ENCODE measurements at regions not wholly inside any gene's neighbourhood (a gene's known extent, or its start where the extent isn't known, plus 50 kb on each side); places are given as distances from the start of the nearest gene placed in this dataset.
"Not testable (repeated sequence)": the region's sequence is repeated elsewhere in the genome, so short reads cannot be mapped to it uniquely, and the experiment has no call there.

DNA sequence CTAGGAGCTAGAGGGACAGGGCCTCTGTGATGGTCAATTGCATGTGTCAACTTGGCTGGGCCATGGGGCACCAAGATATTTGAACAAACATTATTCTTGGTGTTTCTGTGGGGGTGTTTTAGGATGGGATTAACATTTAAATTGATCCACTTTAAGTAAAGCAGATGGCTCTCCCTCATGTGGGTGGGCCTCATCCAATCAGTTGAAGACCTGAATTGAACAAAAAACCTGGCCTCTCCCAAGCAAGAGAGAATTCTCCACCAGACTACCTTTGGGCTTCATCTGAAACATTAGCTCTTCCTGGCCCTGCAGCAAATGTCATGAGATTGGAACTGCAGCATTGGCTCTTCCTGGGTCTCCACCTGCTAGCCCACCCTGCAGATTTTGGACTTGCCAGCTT lies 207.1 kb upstream of the ATP6AP2 start:
- no peak for DNase-seq (ENCODE audit: low read depth)

DNA sequence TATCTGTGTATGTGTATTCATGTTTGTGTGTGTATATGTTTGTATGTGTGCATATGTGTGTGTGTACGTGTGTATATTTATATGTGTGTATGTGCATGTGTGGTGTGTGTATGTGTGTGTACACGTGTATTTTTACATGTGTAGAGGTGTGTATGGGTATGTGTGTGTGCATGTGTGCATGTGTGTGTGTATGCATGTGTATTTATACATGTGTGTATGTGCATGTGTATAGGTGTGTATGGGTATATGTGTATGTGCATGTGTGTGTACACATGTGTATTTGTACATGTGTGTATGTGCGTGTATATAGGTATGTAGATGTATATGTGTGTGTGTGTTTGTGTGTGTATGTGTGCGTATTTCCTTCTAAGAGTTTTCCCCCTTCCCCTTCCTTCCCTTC lies 207.7 kb upstream of the ATP6AP2 start:
- no peak for DNase-seq (ENCODE audit: low read depth)

DNA sequence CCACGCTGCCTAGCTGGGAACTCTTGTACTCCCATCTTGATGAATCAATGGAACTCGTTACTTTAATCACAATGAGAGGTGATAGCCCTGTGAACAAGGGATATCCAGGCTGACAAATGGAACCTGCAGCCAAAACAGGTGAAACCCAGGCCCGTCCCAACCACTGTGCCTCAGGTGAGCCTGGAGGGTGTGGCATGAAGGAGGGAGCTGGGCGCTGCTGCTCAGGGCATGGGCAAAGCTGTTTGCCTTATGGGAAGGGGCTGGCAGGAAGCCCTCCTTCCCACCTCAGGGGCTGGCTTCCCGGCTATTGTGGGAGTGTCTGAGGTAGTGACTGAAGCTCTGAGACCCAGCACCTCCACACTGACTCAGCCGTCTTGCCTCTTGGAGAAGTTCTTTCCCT lies 209.4 kb upstream of the ATP6AP2 start:
- no peak for DNase-seq (ENCODE audit: low read depth)

DNA sequence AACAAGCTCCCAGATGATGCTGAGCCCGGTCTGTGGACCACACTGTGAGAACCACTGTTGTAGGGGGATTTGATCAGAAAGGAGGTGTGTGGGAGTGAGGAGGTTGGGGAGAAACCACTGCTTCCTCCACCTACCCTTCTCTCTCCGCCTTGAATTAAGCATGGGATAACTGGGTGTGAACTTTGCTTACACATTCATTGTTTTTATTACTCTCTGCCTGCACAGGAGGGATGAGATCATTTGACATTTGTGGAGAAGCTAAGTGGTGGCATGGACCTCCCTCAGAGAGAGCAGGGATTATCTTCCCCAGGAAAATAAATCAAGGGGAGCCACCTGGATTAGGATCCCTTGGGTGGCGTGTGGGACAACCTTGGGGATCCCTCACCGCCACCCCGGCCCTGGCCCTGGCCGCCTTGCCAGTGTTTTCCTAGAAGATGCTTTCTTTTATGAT lies 212.1 kb upstream of the ATP6AP2 start:
- DNase-seq (ENCODE audit: low read depth), result no peak

DNA sequence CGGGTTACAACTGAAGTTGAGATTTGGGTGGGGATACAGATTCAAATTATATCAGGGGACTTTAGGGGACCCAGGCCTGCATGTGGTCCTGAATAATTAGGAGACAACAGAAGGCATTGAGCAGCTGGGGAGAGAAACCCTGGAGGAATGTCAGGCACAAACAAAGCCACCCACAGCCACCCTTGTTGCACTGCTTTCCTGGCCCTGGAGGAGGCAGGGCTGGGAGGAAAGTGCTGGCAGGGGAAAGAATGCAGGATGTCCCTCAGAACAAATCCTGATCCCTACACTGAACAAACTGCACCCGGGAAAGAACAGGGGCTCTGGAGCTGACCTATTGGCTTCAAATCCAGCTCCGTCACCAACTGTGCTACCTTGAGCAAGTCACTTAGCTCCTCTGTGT lies 214.1 kb upstream of the ATP6AP2 start:
- DNase-seq (ENCODE audit: low read depth), result no peak

DNA sequence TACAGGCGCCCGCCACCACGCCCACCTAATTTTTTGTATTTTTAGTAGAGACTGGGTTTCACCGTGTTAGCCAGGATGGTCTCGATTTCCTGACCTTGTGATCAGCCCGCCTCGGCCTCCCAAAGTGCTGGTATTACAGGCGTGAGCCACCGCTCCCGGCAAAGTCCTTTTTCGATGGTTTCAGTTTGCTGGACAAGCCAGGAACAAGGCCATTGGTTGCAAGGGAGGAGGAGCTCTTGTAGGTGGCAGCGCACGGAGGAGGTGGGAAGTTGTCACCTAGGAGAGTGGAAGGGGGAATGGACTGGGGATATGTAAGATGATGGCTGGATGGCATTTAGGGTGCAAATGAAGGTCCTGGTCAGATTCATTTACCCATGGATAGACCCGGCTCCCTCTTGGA lies 218.5 kb upstream of the ATP6AP2 start:
- not testable (repeated sequence) for DNase-seq (ENCODE audit: low read depth)

DNA sequence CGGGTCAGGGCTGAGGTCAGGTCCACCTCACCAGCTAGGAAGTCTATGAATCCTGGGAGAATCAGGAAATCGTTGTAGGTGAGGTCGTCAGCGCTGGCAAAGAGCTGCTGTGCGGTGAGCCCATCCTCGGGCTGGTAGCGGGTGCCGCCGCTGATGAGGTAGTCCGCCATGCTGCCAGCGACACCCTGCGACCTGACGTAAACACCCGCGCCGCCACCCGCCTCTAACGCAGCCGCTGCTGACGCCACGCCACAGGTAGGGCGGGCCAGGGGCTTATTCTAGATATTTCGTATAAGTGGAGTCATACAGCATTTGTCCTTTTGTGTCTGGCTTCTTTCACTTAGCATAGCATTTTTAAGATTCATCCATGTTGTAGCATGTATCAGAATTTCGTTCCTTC lies 220.2 kb upstream of the ATP6AP2 start:
- no peak for DNase-seq (ENCODE audit: low read depth)

DNA sequence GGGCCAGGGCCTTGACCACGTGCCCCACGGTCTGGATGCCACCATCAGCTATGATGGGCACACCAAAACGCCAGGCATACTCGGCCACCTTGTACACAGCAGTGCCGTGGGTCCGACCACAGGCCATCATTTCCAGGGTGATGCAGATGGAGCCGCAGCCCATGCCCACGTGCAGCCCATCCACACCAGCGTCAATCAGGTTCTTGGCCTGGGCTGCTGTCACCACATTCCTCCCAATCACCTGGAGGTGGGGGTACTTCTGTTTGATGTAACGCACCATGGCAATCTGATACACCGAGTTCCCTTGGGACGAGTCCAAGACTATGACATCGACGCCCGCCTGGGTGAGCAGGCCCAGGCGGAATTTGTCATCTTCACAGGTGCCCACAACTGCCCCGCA lies 221.2 kb upstream of the ATP6AP2 start:
- DNase-seq (ENCODE audit: low read depth), result no peak

DNA sequence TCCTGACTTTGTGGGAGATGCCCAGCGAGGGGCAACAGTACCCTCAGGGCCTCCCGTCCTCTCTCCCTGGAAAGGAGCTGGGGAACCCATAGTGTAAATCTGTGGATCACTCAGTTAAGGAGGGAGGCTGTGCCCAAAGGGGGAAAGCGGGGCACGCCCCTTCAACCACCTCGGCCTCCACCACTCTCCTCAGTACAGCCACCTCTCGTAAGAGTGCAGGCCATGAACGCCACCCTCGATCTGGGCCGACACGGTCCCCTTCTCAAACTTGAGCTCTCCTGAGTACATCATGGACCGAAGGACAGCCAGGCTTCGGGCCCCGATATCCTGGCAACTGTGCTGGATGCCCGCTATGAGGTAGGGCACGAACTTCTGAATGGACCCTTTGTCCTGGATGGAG lies 221.8 kb upstream of the ATP6AP2 start:
- DNase-seq (ENCODE audit: low read depth), result no peak

DNA sequence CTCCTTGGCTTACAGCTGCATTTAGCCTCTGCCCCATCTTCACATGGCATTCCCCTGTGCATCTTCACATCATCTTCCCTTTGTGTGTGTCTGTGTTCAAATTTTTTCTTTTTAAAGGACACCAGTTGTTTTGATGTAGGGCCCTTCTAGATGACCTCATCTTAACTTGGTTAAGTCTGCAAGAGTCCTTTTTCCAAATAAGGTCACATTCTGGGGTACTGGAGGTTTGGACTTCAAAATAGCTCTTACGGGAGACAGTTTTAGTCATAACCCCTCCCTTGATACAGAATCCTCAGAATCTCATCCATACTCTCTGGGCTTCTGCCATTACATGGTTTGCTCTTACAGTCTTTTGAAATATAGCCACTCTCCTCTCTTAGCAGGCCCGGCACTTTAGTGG lies 231.5 kb upstream of the ATP6AP2 start:
- no peak for DNase-seq (ENCODE audit: low read depth)

DNA sequence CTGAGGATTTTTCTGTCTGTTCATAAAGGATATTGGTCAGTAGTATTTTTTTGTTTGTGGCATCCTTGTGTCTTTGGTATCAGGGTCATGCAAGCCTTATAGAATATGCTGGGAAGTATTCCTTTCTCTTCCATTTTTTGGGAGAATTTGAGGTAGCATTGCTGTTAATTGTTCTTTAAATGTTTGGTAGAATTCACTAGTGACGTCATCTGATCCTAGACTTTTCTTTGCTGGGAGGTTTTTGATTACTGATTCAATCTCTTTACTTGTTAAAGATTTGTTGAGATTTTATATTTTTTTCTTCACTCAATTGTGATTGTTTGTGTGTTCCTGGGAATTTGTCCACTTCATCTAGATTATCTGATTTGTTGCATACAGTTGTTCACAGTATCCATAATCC lies 234.4 kb upstream of the ATP6AP2 start:
- no peak for DNase-seq (ENCODE audit: low read depth)

DNA sequence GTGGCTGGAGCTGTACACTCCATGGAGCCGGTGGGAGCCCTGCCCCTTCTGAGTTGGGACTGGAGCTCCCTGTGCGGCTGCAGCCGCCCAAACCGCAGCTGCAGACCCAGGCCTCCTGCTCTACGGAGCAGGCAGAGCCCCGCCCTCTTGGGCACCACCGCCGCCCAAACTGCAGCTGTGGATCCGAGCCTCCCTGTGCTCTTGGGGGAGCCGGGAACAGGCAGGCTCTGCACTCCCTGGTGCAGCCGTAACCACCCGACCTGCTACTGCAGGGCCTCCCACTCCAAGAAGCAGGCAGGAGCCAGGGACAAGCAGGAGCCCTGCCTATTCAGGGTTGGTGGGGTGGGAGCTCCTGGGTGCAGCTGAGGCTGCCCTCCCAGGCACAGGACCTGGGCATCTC lies 237.5 kb upstream of the ATP6AP2 start:
- DNase-seq (ENCODE audit: low read depth), result no peak

DNA sequence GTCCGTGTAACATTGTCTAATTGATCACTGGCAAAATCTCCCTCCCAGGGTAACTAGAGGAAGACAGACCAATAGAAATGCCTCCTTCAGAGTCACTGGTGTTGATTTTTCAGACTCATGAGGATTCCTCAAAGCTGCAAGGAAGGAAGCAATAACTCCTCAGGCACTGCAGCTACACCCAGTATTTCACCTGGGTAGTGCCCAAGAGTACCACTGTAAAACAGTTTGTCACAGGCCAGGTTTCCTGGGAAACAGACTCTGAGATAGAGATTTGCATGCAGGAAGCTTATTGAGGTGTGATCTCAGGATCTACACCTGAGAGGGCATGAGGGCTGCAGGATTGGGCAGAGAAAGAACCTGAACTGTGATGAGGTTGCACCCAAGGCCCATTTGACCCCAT lies 240.7 kb upstream of the ATP6AP2 start:
- no peak for DNase-seq (ENCODE audit: low read depth)

DNA sequence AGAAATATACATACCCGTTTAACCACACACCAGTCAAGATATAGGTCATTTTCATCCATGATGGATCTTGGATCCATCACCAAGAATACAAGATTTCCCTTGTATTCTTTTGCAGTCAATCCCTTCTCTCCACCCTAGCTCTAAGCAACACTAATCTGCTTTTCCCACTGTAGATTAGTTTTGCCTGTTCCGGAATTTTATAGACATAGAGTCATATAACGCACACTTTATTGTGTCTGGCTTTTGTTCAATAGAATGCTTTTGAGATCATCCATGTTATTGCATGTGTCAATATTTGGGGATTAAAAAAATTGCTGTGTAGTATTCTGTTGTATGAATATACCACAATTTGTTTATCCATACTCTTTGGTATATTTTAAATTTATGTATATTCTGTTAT lies 235.6 kb upstream of the BCOR start:
- DNase-seq (ENCODE audit: low read depth), result no peak

DNA sequence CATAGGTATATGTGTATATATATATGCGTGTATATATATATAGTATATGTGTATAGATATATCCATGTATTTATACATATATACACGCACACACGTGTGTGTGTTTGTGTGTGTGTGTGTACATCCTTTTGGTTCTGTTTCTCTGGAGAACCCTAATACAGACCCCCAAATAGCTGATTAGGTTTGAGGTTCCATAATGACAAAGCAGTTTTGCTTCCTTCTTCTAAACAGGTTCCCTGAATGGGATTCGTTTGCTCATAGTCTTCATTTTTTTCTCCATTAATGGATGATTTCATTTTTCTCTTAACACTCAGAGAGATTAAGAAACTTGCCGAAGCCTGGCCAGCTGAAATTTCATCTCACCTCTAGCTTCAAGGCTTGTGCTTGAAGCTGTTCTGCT lies 234.0 kb upstream of the BCOR start:
- no peak for DNase-seq (ENCODE audit: low read depth)

DNA sequence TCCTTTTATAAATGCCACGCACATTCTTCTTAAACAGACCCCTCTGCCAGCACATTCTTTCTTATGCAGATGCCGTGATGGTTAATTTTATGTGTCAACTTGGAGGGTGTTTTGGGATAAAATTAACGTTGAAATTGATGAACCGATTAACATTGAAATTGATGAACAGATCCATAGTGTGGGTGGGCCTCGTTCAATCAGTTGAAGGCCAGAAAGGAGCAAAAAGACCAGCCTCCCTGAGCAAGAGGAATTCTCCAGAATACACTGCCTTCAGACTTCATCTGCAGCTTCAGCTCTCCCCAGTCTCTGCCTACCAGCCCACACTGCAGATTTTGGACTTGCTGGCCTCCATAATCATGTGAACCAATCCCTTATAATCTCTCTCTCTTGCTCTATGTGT lies 233.6 kb upstream of the BCOR start:
- DNase-seq (ENCODE audit: low read depth), result no peak

DNA sequence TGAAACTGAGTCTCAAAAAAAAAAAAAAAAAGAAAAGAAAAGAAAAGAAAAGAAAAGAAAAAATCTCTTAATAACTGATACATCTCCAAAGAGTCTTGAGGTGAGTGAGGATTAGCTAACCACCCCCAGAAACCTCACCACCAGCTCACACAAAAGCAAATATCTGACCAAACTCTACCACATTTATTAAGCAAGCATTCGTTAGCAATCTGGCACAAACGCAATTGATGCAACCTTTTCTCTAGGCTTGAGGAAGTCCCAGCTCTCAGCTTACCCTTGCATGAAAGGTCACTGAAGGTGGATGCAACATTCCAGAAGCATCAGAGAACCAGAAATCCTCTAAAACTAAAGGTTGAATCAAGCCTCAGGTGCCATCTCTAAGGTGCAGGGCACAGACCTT lies 231.9 kb upstream of the BCOR start:
- DNase-seq (ENCODE audit: low read depth), result no peak

DNA sequence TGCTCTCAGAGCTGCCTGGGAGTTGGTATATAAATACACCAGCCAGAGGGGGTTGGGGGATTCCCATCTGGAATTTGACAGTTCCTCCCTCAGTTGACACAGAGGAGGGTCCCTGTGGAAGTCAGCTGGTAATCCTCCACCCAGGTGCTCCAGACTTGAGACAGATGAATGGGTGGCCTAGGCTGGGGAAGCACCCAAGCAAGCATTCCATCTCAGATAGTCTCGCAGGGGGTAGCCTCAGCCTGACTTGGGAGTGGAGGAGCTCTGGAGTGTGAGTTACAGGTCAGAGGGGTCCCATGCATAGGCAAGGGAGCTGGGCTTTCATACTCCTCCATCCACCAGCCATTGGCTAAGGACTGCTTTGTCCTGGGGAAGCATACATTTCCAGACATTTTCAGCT lies 229.3 kb upstream of the BCOR start:
- no peak for DNase-seq (ENCODE audit: low read depth)

DNA sequence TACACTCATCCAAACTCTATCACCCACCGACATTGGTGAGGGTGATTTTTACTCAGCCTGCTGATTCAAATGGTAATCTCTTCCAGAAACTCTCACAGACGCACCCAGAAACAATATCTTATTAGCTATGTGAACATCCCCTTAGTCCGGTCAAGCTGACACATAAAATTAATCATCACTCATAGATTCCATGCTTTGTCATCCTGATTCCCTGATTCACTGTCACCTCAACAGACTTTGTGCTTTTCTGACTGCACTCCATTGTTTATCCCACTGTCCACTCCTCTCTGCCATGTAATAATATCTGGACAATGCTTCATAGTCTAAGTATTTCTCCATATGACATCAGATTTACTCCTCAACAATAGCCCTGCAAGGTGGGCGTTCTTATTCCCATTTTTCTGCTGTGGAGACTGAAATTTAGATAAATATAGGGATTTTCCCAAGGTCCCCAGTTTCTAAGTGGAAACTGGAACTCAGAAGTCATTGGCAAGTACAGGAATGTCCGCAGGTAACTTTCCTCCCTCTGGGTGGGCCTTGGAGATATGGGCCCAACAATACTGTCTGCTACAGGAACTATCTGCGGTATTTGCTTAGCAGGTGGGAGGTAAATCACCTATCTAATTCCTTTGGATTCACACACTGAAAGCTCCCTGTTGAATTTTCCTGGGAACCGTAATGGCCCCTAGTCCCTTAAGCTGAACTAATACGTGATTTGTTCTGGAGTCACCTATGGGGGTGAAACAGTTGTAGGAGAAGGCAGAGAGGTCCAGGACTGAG lies 228.6 kb upstream of the BCOR start:
- no peak for DNase-seq (ENCODE audit: low read depth)

DNA sequence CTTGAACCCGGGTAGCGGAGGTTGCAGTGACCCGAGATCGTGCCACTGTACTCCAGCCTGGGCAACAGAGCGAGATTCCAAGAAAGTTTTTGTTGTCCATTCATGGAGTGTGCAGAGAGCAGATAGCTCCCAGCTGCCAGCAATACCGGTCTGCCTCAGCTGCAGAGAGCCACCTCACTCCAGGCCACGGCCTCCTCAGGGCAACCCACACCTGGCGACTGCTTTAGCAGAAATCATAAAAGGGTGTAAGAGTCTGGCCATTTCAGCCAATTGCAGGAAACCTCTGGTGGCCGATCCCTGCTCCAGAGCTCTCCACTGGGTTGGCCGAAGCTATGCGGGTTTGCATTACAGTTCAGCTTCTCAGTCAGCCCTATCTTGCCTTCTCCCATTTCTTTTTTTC lies 227.4 kb upstream of the BCOR start:
- no peak for DNase-seq (ENCODE audit: low read depth)

DNA sequence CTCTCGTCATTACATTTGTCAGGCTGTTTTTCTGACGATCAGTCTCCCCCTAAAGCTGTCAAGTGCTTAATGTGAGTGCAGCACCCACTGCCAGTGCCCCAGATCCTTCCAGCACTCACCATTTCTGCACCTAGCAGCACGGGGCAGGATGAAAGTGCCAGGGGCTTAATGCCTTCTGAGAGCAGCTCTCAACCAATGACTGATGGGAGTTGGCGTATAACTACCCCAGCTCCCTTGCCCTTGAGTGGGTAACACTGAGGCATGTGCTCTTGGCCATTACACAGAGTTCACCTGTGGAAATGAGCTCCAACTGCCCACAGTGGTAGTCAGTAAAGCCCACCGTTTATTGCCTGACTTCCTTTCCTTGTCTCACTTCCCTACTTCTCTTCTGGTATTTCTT lies 226.2 kb upstream of the BCOR start:
- no peak for DNase-seq (ENCODE audit: low read depth)

DNA sequence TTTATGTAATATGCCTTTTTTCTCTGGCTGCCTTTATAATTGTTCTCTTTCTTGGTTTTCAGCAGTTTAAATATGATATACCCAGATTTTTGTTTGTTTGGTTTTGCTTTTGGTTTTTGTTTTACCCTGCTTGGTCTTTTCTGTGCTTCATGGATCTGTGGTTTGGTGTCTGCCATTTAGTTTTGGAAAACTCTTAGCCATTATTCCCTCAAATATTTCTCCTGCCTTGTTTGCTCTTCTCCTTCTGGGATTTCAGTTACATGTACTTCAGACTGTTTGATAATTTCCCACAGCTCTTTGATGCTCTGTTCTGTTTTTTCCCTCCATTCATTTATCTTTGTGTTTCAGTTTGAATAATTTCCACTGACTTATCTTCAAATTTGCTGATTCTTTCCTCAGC lies 223.1 kb upstream of the BCOR start:
- no peak for DNase-seq (ENCODE audit: low read depth)

DNA sequence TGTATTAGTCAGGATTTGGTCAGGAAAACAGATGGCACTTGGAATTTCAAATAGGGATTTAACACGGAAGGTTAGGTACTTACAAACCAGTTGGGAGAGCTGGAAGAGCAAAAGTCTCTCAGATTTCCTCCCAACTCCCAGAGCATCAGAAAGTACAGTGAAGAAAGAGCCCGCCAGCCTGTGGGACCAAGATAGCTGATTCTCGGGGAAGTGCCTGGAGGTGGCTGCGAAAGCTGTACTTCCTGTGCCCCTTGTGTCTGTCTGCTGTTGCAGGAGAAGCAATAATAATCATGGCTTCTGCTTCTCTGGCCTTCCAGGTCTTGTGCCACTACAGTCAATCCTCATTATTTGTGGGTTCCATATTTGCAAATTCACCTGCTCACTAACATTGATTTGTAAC lies 221.0 kb upstream of the BCOR start:
- no peak for DNase-seq (ENCODE audit: low read depth)

DNA sequence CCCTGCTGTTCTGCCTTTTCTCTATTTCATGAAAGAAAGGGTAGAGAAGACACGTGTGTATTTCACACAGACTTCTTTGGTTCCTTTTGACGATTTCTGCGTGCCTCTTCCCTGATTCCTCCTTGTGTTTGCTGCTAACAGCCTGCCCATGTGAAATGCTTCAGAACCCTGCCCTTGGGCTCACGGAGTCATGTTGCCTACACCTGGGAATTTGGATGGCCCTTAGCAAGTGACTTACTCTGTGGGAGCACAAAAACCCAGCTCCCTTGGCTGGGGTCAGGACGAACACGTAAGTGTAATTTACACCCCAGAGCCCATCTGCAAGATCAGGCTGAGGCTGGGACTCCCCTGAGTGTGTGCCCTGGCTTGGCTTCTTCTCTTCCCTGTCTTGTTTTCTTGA lies 220.3 kb upstream of the BCOR start:
- DNase-seq (ENCODE audit: low read depth), result no peak

DNA sequence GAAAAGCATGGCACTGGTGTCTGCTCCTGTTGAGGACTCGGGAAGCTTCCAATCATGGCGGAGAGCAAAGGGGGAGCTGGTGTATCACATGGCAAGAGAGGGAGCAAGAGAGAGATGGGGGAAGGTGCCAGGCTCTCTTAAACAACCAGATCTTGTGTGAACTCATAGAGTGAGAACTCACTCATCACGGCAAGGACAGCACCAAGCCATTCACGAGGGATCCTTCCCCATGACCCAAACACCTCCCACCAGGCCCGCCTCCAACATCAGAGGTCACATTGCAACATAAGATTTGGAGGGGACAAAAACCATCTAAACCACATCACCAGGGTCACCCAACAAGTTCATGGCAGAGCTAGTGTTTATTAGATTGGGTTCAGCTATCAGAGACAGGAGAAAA lies 218.7 kb upstream of the BCOR start:
- DNase-seq (ENCODE audit: low read depth), result no peak

All from stimulated activated CD8-positive, alpha-beta memory T cell treated with anti-CD3 and anti-CD28 coated beads, Interleukin-15, amount 100 ng/mL, for 24 hours (primary cell).